HG02588 (cell line): ENCODE measurements at regions not wholly inside any gene's neighbourhood (a gene's known extent, or its start where the extent isn't known, plus 50 kb on each side); places are given as distances from the start of the nearest gene placed in this dataset.
"Not testable (repeated sequence)": the region's sequence is repeated elsewhere in the genome, so short reads cannot be mapped to it uniquely, and the experiment has no call there.

Source experiments
- ATAC-seq: cut with Tn5 transposase; IDR thresholded peaks from one replicate; pipeline ENCODE4 v1.9.1; 2021; ENCODE audit warnings: mild to moderate bottlenecking, moderate library complexity; ENCODE audit not compliant: unreplicated experiment

GRCh38 chr21:15932726-15933125 lies 202.9 kb downstream of the USP25 start:
- ATAC-seq: no peak

GRCh38 chr21:15935530-15935929 lies 205.7 kb downstream of the USP25 start:
- no peak for ATAC-seq

GRCh38 chr21:15943009-15943666 lies 213.4 kb downstream of the USP25 start:
- no peak for ATAC-seq

GRCh38 chr21:15947677-15948076 lies 217.9 kb downstream of the USP25 start:
- ATAC-seq: no peak

- ATAC-seq: no peak
These were observed 223.9 kb downstream of the USP25 start for GRCh38 chr21:15953551-15954116.

- no peak for ATAC-seq
These were observed 234.6 kb downstream of the USP25 start for GRCh38 chr21:15964236-15964855.

GRCh38 chr21:15966231-15966630 lies 236.4 kb downstream of the USP25 start:
- no peak for ATAC-seq

GRCh38 chr21:15966651-15967050 lies 236.9 kb downstream of the USP25 start:
- ATAC-seq: no peak

GRCh38 chr21:15967661-15968060 lies 237.9 kb downstream of the USP25 start:
- no peak for ATAC-seq

- no peak for ATAC-seq
These were observed 239.1 kb downstream of the USP25 start for GRCh38 chr21:15968776-15969310.

- no peak for ATAC-seq
These were observed 247.0 kb downstream of the USP25 start for GRCh38 chr21:15976807-15977206.

- no peak for ATAC-seq
These were observed 248.5 kb downstream of the USP25 start for GRCh38 chr21:15978215-15978738.

GRCh38 chr21:15979493-15979892 lies 249.7 kb downstream of the USP25 start:
- not testable (repeated sequence) for ATAC-seq

- no peak for ATAC-seq
These were observed 256.5 kb downstream of the USP25 start for GRCh38 chr21:15986277-15986676.

- no peak for ATAC-seq
These were observed 262.4 kb downstream of the USP25 start for GRCh38 chr21:15992171-15992570.

- ATAC-seq: no peak
These were observed 264.2 kb downstream of the USP25 start for GRCh38 chr21:15993951-15994350.

- ATAC-seq: no peak
These were observed 270.0 kb downstream of the USP25 start for GRCh38 chr21:15999741-16000140.

- ATAC-seq: no peak
These were observed 273.2 kb downstream of the USP25 start for GRCh38 chr21:16002874-16003466.

- no peak for ATAC-seq
These were observed 274.3 kb downstream of the USP25 start for GRCh38 chr21:16004086-16004485.

GRCh38 chr21:16004523-16004922 lies 274.7 kb downstream of the USP25 start:
- ATAC-seq: no peak

- ATAC-seq: no peak
These were observed 276.2 kb downstream of the USP25 start for GRCh38 chr21:16005996-16006395.

- no peak for ATAC-seq
These were observed 278.2 kb downstream of the USP25 start for GRCh38 chr21:16007943-16008342.
